GM18907 (cell line): ENCODE measurements at regions not wholly inside any gene's neighbourhood (a gene's known extent, or its start where the extent isn't known, plus 50 kb on each side); places are given as distances from the start of the nearest gene placed in this dataset.

Experiments
- ATAC-seq: cut with Tn5 transposase; IDR thresholded peaks from one replicate; pipeline ENCODE4 v1.9.1; 2021; ENCODE audit warnings: mild to moderate bottlenecking, moderate library complexity; ENCODE audit not compliant: unreplicated experiment

DNA sequence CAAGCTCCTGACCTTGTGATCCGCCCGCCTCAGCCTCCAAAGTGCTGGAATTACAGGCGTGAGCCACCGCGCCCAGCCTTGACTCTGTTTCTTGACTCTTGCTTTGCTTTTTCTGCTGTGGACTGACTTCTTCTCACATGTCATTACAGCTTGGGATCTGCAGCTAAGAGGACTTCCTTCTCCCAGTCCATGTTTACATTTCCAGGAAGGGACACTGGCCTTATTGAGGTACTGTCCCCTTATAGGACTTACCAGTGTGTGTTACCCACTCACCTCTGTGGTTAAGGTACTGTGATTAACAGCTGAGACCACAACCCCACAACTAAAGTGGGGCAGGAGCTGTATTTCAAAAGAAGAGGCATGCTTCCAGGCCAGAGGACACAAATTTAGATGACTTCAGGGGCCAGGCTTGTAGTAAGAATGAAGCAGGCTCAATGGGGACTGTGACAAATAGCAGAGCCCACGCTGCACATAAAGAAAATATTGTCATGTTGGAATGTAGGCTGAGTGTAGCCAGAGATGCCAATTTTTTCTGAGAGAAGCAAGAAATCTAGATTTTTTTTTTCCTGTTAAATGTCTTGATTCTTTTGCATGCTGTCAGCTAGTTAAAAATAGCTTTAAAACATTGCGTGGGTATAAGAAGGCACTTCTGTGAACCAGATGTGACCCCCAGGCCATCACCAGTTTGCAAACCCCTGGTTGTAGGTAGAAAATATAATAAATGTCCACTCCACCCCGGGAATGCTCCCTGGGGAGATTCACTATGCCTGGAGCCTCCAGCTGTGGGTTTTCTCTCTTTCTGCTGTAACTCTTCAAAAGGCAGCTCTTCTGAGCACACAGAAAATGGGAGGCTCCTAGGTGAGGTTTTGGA, 75.0 kb downstream of the PTPDC1 start:
- no peak for ATAC-seq

DNA sequence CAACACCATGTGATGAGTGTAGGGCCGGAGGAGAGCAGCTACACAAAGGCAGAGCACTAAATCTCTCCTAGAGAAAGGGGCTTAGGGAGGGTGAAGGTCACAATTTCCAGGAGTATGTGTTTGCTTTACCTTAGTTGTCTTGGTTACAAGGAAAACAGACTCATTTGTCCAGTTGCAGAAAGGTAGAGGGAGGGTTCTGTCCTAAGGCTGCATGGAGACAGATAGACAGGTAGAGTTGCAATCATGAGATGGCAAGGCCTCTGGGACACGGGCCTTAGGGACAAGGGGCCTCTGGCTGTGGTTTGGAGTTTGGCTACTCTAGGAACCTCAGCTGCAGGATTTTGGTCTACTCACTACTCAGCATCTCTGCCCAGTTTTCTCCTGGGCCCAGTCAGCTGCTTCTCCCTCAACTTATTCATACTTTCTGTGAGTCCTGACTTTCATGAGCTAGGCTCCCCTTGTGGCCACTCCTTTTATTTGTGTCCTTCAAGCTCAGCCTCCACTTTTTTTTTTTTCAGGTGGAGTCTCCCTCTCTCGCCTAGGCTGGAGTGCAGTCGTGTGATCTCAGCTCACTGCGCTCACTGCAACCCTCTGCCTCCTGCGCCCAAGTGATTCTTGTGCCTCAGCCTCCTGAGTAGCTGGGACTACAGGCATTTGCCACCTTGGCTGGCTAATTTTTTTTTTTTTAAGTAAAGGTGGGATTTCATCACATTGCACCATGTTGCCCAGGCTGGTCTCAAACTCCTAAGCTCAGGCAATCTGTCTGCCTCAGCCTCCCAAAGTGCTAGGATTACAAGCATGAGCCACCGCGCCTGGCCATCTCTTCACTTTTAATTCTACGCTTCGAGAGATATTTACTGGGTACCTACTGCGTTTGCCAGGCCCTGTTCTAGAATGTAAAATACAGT, 76.6 kb downstream of the PTPDC1 start:
- ATAC-seq: no peak

DNA sequence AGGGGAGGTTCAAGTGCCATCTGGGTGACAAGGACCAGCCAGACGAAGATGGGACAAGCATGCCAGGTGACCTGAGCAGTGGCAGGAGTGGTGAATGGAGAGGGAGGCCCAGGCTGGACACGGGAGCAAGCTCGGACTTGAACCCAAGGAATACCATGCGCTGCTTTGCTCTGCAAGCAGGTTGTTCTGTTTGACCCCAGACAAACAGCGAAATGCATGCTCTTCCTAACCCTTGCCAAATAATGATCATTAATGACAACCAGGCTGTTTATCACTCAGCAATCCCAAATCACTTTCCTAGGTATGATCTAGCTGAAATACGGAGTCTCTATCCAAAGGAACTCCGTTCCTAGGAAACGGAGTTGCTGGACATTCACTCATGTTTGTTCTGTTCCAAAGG, 77.4 kb downstream of the PTPDC1 start:
- ATAC-seq: no peak

DNA sequence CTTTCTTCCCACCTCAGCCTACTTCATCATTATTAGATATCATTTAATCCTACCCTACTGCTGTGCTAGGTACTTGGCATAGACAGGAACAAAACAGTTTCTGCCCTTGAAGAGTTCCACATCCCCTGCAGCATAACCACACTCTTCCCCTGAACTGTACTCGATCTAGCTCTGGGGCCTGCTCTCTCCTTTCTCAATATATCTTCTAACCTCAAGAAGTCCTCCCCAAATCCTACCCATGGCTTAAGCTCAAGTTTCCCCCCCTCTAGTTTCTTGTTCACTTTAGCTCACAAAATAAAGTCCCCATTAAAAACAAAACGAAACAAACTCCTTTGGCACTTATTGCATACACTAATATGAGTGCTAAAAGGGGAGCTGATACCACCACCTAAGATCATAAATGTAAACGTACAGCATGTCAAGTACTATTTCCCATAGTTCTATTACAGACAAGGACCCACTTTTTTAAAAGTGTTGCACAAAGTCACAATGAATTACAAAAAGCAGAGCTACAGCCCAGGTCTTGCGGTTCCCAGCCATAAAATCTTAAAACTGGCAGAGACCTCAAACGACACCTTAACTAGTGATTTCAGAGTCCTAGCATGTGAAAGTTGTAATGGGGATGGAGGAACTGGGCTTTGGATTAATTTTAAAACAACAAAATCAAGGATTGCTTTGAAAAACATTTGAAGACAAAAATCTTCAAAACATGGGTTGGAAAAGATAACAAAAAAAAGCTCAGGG, 80.7 kb downstream of the PTPDC1 start:
- no peak for ATAC-seq

DNA sequence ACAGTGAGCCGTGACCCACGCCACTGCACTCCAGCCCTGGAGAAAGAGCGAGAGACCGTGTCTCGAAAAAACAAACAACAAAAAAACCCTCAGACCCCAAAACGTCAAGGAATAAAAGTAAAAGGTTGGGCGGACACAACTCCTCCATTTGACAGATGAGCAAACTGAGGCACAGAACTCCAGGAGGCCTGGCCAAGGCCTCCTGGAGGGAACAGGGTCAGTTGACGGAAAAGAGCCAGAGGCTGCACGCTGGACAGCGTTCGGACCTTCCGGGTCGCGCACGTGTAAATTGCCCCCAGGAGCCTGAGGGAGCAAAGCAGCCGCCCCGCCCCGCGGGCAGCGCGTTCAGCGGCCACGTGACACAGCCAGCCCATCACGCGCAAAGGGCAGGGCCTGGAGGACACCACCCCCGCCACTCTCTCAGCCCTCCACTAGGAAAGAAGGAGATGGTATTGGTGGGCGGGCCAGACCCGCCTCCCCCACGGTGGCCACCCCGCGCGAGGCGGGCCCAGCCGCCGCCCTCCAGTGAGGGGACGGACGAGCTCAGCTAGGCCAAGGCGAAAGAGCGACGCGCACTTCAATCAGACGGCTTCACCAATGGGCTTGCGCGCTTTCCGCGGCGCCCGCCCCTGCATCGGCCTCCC, 81.5 kb downstream of the PTPDC1 start:
- ATAC-seq: peak; percentile 93

DNA sequence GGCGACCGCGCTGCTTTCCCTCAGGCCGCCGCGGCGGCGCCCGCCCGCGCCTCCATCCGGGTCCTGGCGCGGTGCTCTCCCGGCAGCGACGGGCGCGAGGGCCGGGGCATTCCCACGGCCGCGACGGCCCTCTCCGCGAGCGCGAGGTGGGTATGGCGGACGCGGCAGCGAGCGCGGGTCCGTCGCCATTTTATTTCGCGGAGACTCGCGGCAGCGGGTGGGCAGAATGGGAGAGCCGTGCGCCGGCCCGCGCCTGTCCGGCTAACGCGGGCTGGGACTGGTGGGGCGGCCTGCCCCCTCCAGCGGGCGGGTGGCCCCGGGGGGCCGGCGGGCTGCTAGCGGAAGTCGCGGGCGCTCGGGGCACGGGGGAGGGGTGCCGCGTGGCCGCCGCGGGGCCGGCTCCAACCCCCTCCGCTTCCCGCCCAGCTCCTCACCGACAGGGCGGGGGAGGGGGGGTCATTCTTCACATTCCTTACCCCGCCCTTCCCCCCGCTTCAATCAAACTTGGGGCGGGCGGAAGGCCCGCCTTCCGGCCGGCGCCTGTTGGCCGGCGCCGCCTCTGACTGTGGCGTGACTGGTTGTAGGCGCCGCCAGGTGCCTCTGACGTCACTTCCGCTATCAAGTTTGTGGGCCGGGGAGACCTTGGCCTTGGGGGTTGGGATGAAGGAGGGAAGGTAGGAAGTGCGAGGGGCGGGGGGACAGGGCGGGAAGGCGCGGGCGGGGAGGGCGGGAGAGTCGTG, 82.1 kb downstream of the PTPDC1 start:
- ATAC-seq: peak; percentile 72

DNA sequence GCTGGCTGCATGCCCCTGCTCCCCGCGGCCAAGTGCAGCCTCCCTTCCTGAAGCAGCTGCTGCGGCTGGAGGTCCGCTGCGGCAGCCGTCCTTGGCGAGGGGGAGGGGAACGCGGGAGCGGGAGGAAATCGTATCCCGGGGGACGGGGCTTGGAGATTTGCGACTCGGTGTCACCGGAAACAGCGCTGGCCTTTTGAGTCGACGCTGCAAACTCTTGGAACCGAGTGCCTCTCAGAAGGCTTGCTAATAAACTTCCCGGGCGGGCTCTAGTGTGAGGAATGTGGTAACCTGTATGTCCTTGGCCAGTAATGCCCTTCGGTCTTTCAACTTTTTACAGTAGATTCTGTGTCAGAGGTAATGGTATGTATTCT, 82.7 kb downstream of the PTPDC1 start:
- ATAC-seq: no peak

DNA sequence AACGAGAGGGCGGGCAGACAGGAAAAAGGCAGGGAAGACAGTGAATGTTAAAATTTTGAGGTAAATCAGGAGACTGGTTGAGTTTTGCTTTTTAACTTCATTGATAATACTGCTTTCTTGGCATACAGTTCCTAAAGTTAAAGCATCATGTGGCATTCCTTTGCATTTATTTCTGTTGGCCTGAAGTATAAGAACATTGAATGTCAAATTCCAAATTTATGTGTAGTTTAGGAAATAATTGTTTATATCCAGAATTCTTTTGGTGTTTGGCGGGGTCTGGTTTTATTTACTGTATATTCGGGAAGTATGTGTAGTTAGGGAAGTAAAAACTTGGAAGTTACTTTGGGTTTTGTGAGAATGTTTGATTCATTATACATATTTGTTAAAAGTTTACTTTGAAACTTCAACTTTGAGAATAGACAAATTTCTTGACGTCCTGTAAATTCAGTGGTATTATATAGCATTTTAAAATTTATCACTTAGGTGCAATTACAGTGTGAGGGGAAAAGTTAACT, 83.2 kb downstream of the PTPDC1 start:
- ATAC-seq: no peak

DNA sequence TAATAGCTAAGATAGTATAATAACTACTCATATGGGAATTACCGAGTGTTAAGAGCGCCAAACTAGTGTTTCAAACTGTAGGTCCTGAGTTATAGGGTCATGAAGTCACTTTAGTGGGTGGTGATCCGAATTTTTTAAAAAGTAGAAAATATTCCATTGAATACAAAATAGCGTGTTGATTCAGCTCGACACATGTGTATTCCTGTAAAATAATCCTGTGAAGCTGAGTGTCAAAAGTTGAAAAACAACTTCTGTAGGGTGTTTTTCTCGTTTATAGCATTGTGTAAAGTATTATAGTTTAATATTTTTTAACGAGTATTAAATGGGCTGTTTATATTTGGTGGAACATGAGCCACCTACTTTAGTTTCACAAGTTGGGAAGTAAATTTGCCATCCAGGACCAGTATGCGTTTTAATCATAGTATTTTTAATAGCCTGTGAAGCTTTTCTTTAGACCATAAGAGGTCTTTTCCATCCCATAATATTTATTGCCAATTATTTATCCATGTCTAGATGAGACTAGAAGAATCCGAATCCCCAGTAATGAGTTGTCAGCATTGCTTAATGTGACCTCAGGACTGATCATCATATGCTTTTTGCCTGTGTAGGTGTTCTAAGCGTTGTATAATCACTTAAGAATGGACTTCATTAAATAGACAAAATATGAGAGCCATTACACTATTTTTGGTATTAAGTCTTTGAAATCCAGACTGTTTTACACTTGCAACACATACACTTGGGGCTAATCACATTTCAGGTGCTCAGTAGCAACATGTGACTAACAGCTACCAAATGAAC, 84.1 kb downstream of the PTPDC1 start:
- no peak for ATAC-seq

DNA sequence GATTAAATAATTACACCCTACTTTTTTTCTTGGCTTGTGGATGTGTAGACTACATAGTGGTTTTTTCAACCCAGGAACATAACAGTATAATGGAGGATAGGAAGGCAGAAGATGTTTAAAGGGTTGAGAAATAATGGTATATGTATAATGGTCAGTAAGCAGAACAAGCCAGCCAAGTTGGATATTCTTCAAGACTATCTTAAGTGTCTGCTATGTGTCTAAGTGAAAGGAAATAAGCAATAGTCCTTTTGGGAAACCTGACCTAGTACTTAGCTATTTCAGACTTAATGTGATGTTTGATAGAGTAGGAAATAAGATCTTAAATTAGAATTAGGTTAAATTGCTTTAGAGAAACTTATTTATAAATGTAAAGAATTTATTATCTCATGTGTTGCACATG, 85.7 kb downstream of the PTPDC1 start:
- no peak for ATAC-seq

DNA sequence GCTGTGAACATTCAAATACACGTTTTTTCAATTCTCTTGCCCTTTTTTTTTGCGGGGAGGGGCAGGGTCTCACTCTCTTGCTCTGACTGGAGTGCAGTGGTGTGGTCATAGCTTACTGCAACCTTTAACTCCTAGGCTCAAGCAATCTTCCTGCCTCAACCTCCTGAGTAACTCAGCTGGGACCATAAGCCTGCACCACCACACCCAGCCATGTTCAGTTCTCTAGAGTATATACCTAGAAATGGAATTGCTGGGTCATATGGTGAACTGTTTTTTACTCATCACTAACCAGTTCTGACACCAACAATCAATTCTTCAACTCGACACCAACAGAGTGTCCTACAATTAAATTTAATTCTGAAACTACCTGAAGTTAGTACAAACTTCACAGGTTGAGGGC, 85.5 kb upstream of the ZNF169 start:
- peak; percentile 36 for ATAC-seq

DNA sequence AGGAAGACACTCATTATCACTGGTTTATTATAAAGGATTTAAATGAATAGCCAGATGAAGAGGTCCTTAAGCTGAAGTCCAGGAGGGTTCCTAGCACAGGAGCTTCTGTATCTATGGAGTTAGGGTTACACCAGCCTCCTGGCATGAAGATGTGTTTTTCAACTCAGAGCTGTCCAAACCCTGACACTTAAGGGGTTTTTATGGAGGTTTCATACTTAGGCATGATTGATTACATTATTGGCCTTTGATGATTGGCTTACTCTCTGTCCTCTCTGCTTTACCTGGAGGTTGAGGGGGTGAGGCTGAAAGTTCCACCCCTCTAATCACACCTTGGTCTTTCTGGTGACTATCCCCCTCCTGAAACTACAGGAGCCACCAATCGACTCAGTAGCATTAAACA, 84.9 kb upstream of the ZNF169 start:
- peak; percentile 4 for ATAC-seq

DNA sequence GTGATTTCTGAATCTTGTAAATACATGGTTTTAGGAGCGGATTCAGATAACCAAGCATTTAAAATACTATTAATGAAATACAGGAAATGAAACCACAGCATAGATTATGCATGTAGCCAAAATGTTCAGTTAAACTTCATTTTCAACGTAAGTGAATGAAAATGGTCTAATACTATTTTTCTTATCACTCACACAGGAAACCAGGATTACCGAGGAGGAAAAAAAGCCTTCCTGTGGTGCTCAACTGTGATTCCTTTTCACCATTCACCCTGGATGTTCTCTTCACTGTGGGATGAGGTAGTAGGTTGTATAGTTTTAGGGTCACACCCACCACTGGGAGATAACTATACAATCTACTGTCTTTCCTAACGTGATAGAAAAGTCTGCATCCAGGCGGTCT, 83.4 kb upstream of the ZNF169 start:
- no peak for ATAC-seq

DNA sequence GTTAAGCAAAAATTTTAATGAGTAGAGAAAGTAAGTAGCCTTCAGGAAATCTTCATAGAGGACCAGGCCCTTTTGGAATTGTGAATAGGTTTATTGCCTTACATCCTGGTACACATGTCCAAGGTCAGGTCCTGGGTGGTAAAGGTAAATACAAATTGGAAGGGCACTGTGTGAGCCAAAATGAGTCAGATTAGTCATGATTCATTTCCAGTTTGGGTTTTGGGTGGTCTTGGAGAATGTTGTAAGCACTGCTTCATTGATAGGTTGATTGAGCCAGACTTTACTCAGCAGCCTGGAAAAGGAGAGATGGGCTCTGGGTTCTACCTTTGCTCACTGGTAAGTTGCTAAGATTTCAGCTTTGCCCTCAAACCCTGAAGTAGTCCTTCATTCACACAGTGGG, 82.5 kb upstream of the ZNF169 start:
- no peak for ATAC-seq

DNA sequence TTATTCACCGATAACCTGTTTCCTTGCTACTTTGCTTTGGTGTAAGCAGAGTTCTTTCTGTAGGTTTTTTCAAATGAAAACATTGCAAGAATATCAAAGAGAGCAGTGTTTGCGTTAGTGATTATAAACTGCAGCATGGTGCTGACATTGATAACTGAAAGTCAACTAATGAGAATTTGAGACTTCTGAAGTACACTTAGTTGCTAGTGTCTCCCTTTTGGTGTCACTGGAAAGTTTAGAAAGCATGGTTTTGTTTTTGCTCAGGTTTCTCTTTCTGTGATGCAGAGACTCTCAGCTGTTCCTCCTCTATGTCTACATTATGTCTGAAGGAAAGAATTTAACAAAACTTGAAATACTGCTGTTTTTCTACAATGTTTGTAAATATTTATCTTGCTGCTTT, 80.2 kb upstream of the ZNF169 start:
- peak; percentile 50 for ATAC-seq

DNA sequence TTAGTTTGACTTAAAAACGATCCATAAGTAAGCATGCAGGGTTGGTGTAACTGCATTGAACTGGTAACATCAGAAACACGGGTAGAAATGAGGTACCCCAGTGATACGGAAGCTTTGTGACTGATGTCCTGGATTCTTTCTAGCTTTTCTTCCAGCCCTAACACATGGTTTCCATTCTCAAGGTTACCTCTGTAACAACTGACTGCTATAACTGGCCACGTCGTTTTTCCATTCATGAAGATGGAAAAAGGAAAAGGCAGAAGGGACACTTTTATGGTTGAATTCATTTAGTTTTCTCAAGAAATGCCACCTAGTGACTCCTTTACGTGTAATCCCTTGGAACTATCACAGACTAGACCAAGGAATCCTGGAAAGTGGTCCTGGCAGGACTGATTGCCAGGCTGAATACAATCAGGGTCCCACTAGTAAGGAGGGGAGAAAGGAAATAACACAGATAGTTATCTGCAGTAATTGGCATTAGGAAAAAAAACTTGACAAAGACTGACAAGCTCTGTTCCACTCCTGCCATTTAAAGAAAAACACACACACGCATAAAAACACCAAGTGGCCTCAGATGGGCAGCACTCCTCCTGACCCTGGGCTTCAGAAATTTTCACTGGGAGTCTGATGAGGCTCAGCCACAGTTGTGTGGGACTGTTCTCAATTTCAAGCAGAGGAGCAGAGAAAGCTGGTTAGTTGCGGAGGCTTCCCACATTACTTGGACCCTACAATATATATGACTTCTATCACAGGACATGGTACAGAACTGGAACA, 77.5 kb upstream of the ZNF169 start:
- no peak for ATAC-seq

DNA sequence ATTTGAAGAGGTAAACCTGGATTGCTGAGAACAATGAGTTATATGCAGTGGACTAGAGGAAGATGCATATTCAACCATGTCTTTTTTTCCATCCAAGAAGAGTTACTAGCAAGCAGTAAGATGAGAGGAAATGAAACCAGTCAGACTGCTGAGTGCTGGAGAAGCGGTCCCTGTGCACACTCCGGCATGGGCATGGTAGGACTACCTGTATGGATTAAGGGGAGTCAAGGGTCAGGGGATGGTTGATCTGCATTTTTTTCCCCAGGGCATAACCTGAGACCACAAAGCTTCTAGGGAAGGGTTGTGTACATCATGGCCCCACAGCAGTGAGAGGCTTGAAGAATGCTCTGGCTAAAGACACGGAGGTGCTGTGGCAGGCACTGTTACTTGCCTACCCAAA, 76.6 kb upstream of the ZNF169 start:
- no peak for ATAC-seq

DNA sequence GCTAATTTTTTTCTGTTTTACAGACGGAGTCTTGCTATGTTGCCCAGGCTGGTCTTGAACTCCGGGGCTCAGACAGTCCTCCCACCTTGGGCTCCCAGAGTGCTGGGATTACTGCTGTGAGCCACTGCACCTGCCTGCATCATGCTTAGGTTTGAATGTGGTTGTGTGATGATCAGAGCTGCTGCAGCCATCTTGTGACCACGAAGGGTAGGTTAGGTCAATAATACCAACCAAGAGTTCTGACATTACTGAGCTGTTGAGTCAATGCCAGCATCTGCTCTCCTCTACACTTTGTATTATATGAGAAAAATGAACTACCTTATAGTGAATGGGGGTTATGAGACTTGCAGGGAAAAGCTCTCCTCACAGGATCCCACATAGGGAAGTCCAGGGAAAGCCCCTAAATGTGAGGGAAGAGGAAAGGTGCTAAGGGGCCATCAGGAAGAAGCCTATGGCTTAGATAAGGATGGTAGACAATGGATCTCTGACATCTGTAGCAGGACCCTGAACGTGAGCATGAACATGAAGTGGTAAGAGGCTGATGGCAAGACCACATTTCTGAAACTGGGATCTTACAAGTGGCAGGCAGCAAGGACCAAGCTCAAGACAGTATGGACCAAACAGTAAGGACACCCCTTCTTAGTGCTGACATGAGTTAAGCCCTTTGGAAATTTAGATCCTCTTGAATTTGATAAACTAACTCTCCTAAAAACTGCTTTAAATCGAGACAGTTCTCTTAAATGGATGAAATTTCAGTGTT, 75.7 kb upstream of the ZNF169 start:
- no peak for ATAC-seq
